ENCODE measurements at regions not wholly inside any gene's neighbourhood (a gene's known extent, or its start where the extent isn't known, plus 50 kb on each side); places are given as distances from the start of the nearest gene placed in this dataset.

- no peak for DNase-seq (ENCODE audit: low read depth, low spot score)
Measured at GRCh38 chr1:37159102-37159501, 124.8 kb upstream of the GRIK3 start.

DNA sequence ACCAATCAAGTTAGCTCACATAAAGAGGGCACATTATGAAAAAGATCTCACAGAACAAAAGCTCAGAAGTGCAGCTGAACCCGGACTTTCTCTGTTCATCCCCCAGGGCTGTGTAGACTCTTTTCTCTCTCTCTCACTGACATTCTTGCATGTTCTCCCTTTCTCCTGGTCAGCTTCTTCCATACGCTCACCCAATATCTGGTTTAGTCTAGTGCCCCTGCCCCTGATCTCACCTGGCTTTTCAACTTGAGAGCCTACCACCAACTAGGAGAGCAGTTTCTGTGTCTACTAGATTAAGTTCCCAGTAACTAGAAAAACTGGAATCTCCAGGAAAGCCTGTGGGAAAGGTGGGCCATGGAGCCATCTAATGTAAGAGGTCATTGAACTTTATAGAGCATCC is 126.9 kb upstream of the GRIK3 start:
- no peak for DNase-seq (ENCODE audit: low read depth, low spot score)

- DNase-seq (ENCODE audit: low read depth, low spot score), result no peak
Measured at GRCh38 chr1:37162059-37162458, 127.7 kb upstream of the GRIK3 start.

- DNase-seq (ENCODE audit: low read depth, low spot score), result no peak
Measured at GRCh38 chr1:37166005-37166404, 131.7 kb upstream of the GRIK3 start.

DNA sequence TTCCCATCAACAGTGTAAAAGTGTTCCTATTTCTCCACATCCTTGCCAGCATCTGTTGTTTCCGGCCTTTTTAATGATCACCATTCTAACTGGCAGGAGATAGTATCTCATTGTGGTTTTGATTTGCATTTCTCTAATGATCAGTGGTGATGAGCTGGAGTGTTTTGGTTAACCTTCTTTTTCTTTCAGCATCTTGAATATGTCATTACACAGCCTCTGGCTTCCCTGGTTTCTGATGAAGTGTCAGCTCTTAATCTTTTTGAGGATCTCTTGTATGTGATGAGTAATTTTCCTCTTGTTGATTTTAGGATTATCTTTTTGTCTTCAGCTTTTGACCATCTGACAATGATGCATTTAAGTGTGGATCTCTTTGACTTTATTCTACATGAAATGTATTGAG is 133.2 kb upstream of the GRIK3 start:
- no peak for DNase-seq (ENCODE audit: low read depth, low spot score)

- no peak for DNase-seq (ENCODE audit: low read depth, low spot score)
Measured at GRCh38 chr1:37169241-37169640, 134.9 kb upstream of the GRIK3 start.

GRCh38 chr1:37169743-37170275 is 135.5 kb upstream of the GRIK3 start:
- DNase-seq (ENCODE audit: low read depth, low spot score), result no peak

DNA sequence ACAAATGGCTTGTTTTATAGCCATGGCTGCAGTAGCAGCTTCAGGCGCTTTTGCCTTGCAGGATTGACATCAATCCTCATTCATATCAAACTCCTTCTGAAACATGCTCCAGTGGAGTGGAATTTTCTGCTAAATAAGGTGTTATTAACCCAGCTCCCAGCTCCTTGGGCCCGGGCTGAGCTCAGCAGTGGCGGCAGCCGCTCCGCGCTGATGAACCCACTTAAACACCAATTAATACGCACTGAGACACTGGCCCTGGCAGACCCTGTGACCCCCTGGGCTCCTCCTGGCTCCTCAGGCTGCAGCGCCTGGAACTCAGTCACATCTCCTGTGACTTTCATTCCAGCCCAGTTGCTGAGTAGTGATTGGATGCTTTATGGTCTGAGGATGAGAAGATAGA is 137.4 kb upstream of the GRIK3 start:
- no peak for DNase-seq (ENCODE audit: low read depth, low spot score)

DNA sequence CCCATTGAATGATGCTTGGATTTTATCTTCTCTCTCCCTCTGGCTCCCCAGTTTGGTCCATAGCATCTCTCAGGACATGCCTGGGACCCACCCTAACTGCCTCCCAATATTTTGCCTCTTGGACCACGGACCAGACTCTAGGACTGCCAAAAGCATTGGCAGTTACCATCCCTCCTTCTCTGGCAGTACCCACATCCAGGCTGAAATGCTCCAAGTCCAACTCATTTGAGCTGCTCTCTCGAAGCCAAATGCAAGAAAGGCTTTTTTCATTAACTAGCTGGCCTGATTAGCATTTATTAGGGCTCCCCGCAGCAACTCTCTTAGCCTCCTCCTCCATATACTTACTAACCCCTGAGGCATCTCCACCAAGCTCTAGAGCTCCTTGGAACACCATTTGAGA is 140.0 kb upstream of the GRIK3 start:
- no peak for DNase-seq (ENCODE audit: low read depth, low spot score)

- DNase-seq (ENCODE audit: low read depth, low spot score), result peak; percentile 56
Measured at GRCh38 chr1:37174876-37175275, 140.6 kb upstream of the GRIK3 start.

DNA sequence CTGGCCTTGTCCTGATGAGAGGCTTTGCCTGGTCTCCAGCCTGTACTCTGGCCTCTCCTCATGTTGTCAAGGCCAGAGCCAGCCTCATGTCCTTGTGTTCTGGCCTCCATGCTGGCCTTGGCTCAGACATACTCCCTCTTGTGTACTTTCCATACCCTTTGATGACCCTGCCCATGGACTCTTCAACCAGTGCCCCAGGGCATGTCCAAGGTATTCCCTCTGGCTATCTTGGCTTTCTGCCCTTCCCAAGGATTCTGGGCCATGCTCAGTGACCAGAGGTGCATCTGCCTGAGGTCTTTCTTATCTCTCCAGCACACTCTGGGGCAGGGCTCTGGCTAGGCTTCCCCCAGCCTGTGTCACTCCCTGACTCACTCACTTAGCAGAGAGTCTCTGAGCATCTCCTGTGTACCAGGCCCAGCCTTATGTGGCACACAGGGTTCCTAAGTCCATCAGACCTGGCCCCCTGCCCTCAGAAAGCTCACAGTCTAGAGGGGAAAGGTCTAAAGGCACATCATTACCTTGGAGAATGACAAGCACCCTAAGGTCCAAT is 141.4 kb upstream of the GRIK3 start:
- DNase-seq (ENCODE audit: low read depth, low spot score), result peak; percentile 15

GRCh38 chr1:37176269-37176668 is 142.0 kb upstream of the GRIK3 start:
- no peak for DNase-seq (ENCODE audit: low read depth, low spot score)

DNA sequence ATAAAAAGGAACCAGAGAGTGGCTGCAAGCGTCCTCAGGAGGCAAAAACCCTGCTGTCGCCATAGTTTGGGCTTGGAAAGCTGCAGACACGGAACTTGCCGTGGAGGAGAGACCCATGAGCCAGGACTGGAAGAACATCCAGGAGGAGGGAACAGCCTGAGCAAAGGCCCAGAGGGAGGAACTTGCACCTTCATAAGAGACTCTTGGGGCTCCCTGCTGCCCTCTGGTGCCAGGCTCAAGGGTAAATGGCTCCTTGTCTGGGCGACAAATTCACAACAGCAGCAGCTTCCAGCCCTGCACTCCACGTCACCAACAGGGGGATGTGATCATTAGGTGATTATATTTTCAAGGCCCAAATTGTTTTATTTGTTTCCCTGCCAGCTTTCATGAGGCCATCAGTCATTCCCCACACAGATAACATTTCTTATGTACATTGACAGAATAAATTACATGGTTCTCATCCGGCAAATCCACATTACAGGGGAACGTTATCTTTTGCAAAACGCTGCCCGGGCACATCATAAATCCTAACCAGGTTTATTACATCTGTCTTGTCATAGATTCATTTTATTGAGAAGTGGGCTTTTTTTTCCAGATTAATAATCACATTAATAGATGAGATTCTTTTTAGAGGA is 143.0 kb upstream of the GRIK3 start:
- peak; percentile 59 for DNase-seq (ENCODE audit: low read depth, low spot score)

DNA sequence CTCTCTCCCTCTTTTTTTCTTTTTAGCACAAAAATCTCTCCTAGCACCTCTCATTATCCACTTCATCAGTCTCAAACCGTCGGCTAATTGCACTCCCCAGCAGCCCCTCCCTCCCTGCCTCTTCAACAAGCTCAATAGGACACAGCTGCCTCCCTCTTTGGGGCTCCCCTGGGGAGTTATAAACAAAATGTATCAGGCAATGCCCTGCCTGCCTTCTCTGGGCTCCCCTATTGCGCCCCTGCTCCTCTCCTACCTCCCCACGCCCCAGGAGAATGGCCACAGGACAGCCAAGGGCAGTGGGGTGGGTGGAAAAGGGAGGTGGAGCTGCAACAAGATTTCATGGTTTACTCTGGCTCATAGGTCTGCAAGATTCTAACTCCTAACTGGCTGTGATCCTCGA is 147.1 kb upstream of the GRIK3 start:
- no peak for DNase-seq (ENCODE audit: low read depth, low spot score)

- DNase-seq (ENCODE audit: low read depth, low spot score), result no peak
Measured at GRCh38 chr1:37184789-37185188, 150.5 kb upstream of the GRIK3 start.

DNA sequence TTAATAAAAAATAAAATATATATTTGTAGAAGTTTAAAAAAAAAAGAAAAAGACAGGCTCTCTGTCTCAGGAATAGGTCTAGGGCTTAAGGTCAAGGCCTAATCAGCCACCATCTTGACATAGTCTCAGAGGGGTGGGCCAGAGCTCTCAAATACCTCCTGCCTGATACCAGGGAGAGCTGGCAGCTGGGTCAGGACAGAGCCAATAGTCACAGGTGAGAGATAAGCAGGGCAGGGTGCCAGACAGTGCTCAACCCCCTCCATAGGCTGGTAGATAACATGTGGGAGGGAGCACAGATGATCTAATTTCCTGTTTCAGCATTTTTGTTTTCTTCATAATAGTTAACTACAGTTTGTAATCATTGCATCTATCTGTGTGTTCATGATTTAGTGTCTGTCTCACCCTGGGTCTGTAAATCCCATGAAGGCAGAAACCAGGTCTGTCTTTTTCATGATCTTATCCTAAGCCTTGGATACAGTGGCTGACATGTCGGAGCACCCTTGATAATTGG is 152.0 kb upstream of the GRIK3 start:
- no peak for DNase-seq (ENCODE audit: low read depth, low spot score)

DNA sequence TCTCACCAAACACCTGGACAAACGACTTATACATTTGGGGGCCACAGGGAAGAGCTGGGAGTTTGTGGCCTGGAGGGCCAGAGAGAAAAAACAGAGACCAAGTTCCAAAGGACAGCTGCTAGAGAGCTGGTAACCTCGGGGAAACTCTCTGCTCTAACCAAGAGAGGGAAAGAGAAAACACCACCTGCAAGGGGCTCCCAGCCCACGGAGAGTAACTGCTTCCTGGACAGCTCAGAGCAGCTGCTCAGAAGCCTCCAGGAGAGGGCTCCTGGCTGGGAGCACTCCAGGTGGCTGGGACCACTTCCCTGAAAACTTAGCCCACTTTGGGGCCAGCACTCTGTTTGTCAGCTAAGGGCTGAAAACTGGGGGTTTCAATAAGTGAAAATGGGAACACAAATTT is 154.8 kb upstream of the GRIK3 start:
- no peak for DNase-seq (ENCODE audit: low read depth, low spot score)

GRCh38 chr1:37197411-37197810 is 163.1 kb upstream of the GRIK3 start:
- DNase-seq (ENCODE audit: low read depth, low spot score), result no peak

DNA sequence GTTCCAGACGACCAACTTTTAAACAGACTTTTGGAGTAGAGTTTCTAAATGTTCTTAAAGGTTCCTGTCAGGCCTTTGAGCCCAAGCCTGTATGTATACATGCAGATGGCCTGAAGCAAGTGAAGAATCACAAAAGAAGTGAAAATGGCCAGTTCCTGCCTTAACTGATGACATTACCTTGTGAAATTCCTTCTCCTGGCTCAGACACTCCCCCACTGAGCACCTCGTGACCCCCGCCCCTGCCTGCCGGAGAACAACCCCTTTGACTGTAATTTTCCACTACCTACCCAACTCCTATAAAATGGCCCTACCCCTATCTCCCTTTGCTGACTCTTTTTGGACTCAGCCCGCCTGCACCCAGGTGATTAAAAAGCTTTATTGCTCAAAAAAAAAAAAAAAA is 180.0 kb upstream of the GRIK3 start:
- DNase-seq (ENCODE audit: low read depth, low spot score), result peak; percentile 91

- DNase-seq (ENCODE audit: low read depth, low spot score), result no peak
Measured at GRCh38 chr1:37233606-37234005, 199.3 kb upstream of the GRIK3 start.

DNA sequence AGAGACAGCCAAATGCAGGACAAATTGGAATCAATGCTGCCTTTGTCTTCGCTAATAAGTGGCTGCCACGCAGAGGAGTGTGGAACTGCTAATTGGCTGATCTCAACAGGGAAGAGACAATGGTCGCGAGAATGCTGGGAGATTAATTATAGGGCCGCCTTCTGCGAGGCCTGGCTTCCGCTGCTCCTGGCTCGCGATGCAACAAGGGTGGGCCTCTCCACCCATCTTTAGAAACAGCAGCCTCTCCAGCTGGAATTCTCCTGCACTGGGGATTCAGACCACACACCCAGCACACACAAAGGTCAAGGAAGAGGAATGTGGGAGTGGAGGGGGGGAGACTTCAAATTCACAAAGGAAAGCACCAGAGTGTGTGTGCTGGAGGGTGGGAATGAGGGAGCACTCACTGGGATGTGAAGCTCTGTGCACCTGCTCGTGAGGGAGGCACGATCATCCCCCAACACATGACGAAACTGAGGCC is 200.7 kb upstream of the GRIK3 start:
- peak; percentile 71 for DNase-seq (ENCODE audit: low read depth, low spot score)

- no peak for DNase-seq (ENCODE audit: low read depth, low spot score)
Measured at GRCh38 chr1:37237948-37238347, 203.6 kb upstream of the GRIK3 start.
